ENCODE measurements at regions not wholly inside any gene's neighbourhood (a gene's known extent, or its start where the extent isn't known, plus 50 kb on each side); places are given as distances from the start of the nearest gene placed in this dataset.

GRCh38 chr22:34914846-34915245 lies 151.1 kb upstream of the ISX start:
- Histone ChIP-seq H3K4me1 (ENCODE audit: control insufficient read depth in 4 of 4, insufficient read depth in 4 of 4, low read length in 3 of 4) (no peaks in the 10 kb centered on the region), H3K36me3 (ENCODE audit: control insufficient read depth in 4 of 4, insufficient read depth in 3 of 4, low read depth in 1 of 4, low read length in 3 of 4) (no peaks in the 10 kb centered on the region), H3K4me3 (ENCODE audit: low read depth in 1 of 3, low read length in 3 of 3) (no peak overlapping the region), H3K27me3 (ENCODE audit: control insufficient read depth in 4 of 4, insufficient read depth in 4 of 4, low read length in 3 of 4) (peaks cover 0 to 6% (median 0%) of the 10 kb centered on the region in 4 donors), H3K27ac (ENCODE audit: low read depth in 1 of 2, low read length in 2 of 2) (no peak overlapping the region), H3K9me3 (ENCODE audit: control insufficient read depth in 4 of 4, low read length in 3 of 4) (peaks cover 0 to 4% (median 0%) of the 10 kb centered on the region in 4 donors), H3K9ac (ENCODE audit: low read depth in 1 of 2, low read length in 2 of 2) (no peak overlapping the region)
- 56% methylated on average over 3 of the region's 3 CpGs for WGBS
- no peak for DNase-seq (ENCODE audit: low spot score)
- TF ChIP-seq HNF4G (IDR thresholded peaks at IDR 0.05): no peak
- no peak for TF ChIP-seq SP1 (IDR thresholded peaks at IDR 0.05)
- TF ChIP-seq, protein P1, sequence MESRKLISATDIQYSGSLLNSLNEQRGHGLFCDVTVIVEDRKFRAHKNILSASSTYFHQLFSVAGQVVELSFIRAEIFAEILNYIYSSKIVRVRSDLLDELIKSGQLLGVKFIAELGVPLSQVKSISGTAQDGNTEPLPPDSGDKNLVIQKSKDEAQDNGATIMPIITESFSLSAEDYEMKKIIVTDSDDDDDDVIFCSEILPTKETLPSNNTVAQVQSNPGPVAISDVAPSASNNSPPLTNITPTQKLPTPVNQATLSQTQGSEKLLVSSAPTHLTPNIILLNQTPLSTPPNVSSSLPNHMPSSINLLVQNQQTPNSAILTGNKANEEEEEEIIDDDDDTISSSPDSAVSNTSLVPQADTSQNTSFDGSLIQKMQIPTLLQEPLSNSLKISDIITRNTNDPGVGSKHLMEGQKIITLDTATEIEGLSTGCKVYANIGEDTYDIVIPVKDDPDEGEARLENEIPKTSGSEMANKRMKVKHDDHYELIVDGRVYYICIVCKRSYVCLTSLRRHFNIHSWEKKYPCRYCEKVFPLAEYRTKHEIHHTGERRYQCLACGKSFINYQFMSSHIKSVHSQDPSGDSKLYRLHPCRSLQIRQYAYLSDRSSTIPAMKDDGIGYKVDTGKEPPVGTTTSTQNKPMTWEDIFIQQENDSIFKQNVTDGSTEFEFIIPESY (IDR thresholded peaks at IDR 0.05): no peak
- TF ChIP-seq ATF3 (IDR thresholded peaks at IDR 0.05): no peak
- TF ChIP-seq GABPA (IDR thresholded peaks at IDR 0.05 in 1 of 2, conservative IDR thresholded peaks at IDR 0.05 in 1 of 2): no peak

DNA sequence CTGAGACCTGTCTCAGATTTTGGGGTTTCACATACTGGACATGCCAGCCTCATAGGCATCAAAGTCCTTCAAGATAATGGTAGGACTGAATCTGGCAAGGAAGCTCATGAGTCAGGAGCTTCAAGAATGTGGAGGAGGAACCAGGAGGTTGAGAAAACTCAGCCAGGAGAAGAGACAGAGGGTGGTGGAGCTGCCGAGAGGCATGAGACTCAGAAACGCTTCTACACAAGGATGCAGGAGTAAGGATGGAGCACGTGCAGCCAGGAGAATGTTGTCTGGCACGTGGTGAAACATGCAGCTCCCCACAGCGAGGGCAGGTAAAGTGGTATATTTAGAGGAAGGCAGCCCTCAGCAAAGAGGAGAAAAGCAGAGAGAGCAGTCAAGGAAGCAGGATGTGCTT lies 148.7 kb upstream of the ISX start:
- 75% methylated on average over 5 of the region's 5 CpGs for whole genome bisulfite sequencing
- no peak for DNase-seq (ENCODE audit: low spot score)
- TF ChIP-seq, protein P2, sequence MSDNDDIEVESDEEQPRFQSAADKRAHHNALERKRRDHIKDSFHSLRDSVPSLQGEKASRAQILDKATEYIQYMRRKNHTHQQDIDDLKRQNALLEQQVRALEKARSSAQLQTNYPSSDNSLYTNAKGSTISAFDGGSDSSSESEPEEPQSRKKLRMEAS (IDR thresholded peaks at IDR 0.05): no peak
- Histone ChIP-seq H3K4me1 (ENCODE audit: control insufficient read depth in 4 of 4, insufficient read depth in 4 of 4, low read length in 3 of 4) (no peaks in the 10 kb centered on the region), H3K9ac (ENCODE audit: low read depth in 1 of 2, low read length in 2 of 2) (no peak overlapping the region), H3K4me3 (ENCODE audit: low read depth in 1 of 3, low read length in 3 of 3) (no peak overlapping the region), H3K27me3 (ENCODE audit: control insufficient read depth in 4 of 4, insufficient read depth in 4 of 4, low read length in 3 of 4) (no peaks in the 10 kb centered on the region), H3K9me3 (ENCODE audit: control insufficient read depth in 4 of 4, low read length in 3 of 4) (no peaks in the 10 kb centered on the region), H3K27ac (ENCODE audit: low read depth in 1 of 2, low read length in 2 of 2) (no peak overlapping the region), H3K36me3 (ENCODE audit: control insufficient read depth in 4 of 4, insufficient read depth in 3 of 4, low read depth in 1 of 4, low read length in 3 of 4) (no peaks in the 10 kb centered on the region)

DNA sequence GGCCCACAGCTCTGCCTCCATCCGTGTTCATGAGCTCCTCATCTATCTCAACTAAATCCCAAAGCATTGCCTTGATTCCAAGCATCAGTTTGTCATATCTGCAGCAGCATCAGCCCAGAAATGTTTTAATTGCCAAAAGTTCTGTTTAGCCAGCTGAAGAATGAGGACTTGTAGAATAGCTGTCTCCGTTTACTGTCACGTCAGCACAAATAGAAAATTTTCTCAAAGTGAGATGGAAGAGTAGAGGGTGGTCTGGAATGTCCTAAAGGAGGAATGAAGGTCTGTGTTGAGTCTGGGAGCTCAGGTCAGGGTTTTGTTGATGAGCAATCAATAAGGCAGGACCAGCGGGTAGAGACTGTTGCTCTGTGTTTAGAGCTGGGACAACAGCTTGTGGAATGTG lies 134.9 kb upstream of the ISX start:
- WGBS: 58% methylated on average over 4 of the region's 4 CpGs
- no peaks in the 10 kb centered on the region for H3K4me1 ChIP-seq (ENCODE audit: control insufficient read depth in 4 of 4, insufficient read depth in 4 of 4, low read length in 3 of 4)
- no peak overlapping the region for H3K4me3 ChIP-seq (ENCODE audit: low read depth in 1 of 3, low read length in 3 of 3)
- H3K9me3 ChIP-seq (ENCODE audit: control insufficient read depth in 4 of 4, low read length in 3 of 4): no peaks in the 10 kb centered on the region
- H3K27ac ChIP-seq (ENCODE audit: low read depth in 1 of 2, low read length in 2 of 2): no peak overlapping the region
- no peak overlapping the region for H3K9ac ChIP-seq (ENCODE audit: low read depth in 1 of 2, low read length in 2 of 2)
- TF ChIP-seq RXRA (IDR thresholded peaks at IDR 0.05) (no peak), EGR1 (IDR thresholded peaks at IDR 0.05; ENCODE audit: low read depth in 2 of 2) (no peak), JUND (IDR thresholded peaks at IDR 0.05) (no peak), GABPA (IDR thresholded peaks at IDR 0.05 in 1 of 2, conservative IDR thresholded peaks at IDR 0.05 in 1 of 2) (no peak), HNF4A (conservative IDR thresholded peaks at IDR 0.05) (no peak), FOXA1 (IDR thresholded peaks at IDR 0.05) (no peak)
- TF ChIP-seq, protein P1 (IDR thresholded peaks at IDR 0.05): no peak
- TF ChIP-seq, protein P2 (IDR thresholded peaks at IDR 0.05): no peak
- H3K36me3 ChIP-seq (ENCODE audit: control insufficient read depth in 4 of 4, insufficient read depth in 3 of 4, low read depth in 1 of 4, low read length in 3 of 4): no peaks in the 10 kb centered on the region
- no peak for DNase-seq (ENCODE audit: low spot score)
- peaks cover 0 to 2% (median 0%) of the 10 kb centered on the region in 4 donors for H3K27me3 ChIP-seq (ENCODE audit: control insufficient read depth in 4 of 4, insufficient read depth in 4 of 4, low read length in 3 of 4)
